ENCODE measurements at regions not wholly inside any gene's neighbourhood (a gene's known extent, or its start where the extent isn't known, plus 50 kb on each side); places are given as distances from the start of the nearest gene placed in this dataset.

DNA sequence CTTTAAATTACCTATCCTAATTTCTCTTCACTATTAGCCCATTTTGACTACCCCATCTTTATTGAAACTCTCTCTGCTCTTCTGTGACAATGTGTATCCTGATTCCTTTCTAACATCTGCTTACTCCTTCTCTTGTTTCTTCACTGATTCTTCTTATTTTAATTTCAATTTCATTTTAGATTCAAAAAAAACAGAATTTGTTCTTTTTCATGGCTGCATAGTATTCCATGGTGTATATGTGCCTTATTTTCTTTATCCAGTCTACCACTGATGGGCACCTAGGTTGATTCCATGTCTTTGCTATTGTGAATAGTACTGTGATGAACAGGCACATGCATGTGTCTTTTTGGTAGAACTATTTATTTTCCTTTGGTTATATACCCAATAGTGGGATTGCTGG lies 120.0 kb upstream of the VAMP7 start:
- Histone ChIP-seq H3K4me3 (ENCODE audit: control insufficient read depth in 2 of 3, extremely low read depth in 1 of 3, insufficient read depth in 2 of 3, low read depth in 1 of 3, low read length in 3 of 3) (no peak overlapping the region), H3K9ac (ENCODE audit: control insufficient read depth, extremely low read depth, insufficient read depth, low read length) (no peak overlapping the region), H3K27me3 (ENCODE audit: control insufficient read depth, extremely low read depth, insufficient read depth, low read length) (no peaks in the 10 kb centered on the region), H3K27ac (ENCODE audit: control insufficient read depth, insufficient read depth, low read length) (no peak overlapping the region), H3K9me1 (ENCODE audit: control insufficient read depth, extremely low read depth, insufficient read depth, low read length) (no peaks in the 10 kb centered on the region), H3K4me1 (ENCODE audit: control insufficient read depth, extremely low read depth, insufficient read depth, low read length) (no peaks in the 10 kb centered on the region), H3K4me2 (ENCODE audit: control insufficient read depth, extremely low read depth, insufficient read depth, low read depth, low read length) (no peak overlapping the region), H3K79me2 (ENCODE audit: control insufficient read depth, insufficient read depth, low read length) (no peaks in the 10 kb centered on the region), H4K20me1 (ENCODE audit: control insufficient read depth, extremely low read depth, insufficient read depth, low read length) (no peaks in the 10 kb centered on the region), H3K36me3 (ENCODE audit: control insufficient read depth in 2 of 2, extremely low read depth in 1 of 2, insufficient read depth in 2 of 2, low read length in 2 of 2) (no peaks in the 10 kb centered on the region), H3K9me3 (ENCODE audit: control insufficient read depth, low read depth, low read length) (no peaks in the 10 kb centered on the region), H2AFZ (ENCODE audit: control insufficient read depth, low read length) (no peak overlapping the region)
- DNase-seq (ENCODE audit: low read depth, low spot score) (no peak), FAIRE-seq (no peak)
- dilution Hi-C loops (cut with MboI; ENCODE audit: extremely low pct_ligation_motif_present, low sequenced_read_pairs) = no loop called here
- TF ChIP-seq, protein P1, sequence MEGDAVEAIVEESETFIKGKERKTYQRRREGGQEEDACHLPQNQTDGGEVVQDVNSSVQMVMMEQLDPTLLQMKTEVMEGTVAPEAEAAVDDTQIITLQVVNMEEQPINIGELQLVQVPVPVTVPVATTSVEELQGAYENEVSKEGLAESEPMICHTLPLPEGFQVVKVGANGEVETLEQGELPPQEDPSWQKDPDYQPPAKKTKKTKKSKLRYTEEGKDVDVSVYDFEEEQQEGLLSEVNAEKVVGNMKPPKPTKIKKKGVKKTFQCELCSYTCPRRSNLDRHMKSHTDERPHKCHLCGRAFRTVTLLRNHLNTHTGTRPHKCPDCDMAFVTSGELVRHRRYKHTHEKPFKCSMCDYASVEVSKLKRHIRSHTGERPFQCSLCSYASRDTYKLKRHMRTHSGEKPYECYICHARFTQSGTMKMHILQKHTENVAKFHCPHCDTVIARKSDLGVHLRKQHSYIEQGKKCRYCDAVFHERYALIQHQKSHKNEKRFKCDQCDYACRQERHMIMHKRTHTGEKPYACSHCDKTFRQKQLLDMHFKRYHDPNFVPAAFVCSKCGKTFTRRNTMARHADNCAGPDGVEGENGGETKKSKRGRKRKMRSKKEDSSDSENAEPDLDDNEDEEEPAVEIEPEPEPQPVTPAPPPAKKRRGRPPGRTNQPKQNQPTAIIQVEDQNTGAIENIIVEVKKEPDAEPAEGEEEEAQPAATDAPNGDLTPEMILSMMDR (optimal IDR thresholded peaks at IDR 0.05 in 1 of 3, IDR thresholded peaks at IDR 0.05 in 1 of 3, conservative IDR thresholded peaks at IDR 0.05 in 1 of 3; ENCODE audit: extremely low read depth in 1 of 3, insufficient read depth in 2 of 3, low read length in 3 of 3) = no peak
- TF ChIP-seq EZH2 (IDR thresholded peaks at IDR 0.05; ENCODE audit: low read length) = no peak

GRCh38 chrX:155757046-155757759 lies 123.9 kb upstream of the VAMP7 start:
- DNase-seq (ENCODE audit: low read depth, low spot score) (no peak), FAIRE-seq (no peak)
- H3K9me3 ChIP-seq (ENCODE audit: control insufficient read depth, low read depth, low read length) = no peaks in the 10 kb centered on the region
- H3K36me3 ChIP-seq (ENCODE audit: control insufficient read depth in 2 of 2, extremely low read depth in 1 of 2, insufficient read depth in 2 of 2, low read length in 2 of 2) = no peaks in the 10 kb centered on the region
- no peak overlapping the region for H3K27ac ChIP-seq (ENCODE audit: control insufficient read depth, insufficient read depth, low read length)
- H2AFZ ChIP-seq (ENCODE audit: control insufficient read depth, low read length) = no peak overlapping the region
- no peaks in the 10 kb centered on the region for H3K27me3 ChIP-seq (ENCODE audit: control insufficient read depth, extremely low read depth, insufficient read depth, low read length)
- dilution Hi-C loops (cut with MboI; ENCODE audit: extremely low pct_ligation_motif_present, low sequenced_read_pairs) = no loop called here
- no peaks in the 10 kb centered on the region for H4K20me1 ChIP-seq (ENCODE audit: control insufficient read depth, extremely low read depth, insufficient read depth, low read length)
- no peak overlapping the region for H3K4me2 ChIP-seq (ENCODE audit: control insufficient read depth, extremely low read depth, insufficient read depth, low read depth, low read length)
- no peak for TF ChIP-seq EZH2 (IDR thresholded peaks at IDR 0.05; ENCODE audit: low read length)
- TF ChIP-seq, protein P1 (optimal IDR thresholded peaks at IDR 0.05 in 1 of 3, IDR thresholded peaks at IDR 0.05 in 1 of 3, conservative IDR thresholded peaks at IDR 0.05 in 1 of 3; ENCODE audit: extremely low read depth in 1 of 3, insufficient read depth in 2 of 3, low read length in 3 of 3) = no peak
- H3K9ac ChIP-seq (ENCODE audit: control insufficient read depth, extremely low read depth, insufficient read depth, low read length) = no peak overlapping the region
- H3K4me3 ChIP-seq (ENCODE audit: control insufficient read depth in 2 of 3, extremely low read depth in 1 of 3, insufficient read depth in 2 of 3, low read depth in 1 of 3, low read length in 3 of 3) = no peak overlapping the region
- no peaks in the 10 kb centered on the region for H3K79me2 ChIP-seq (ENCODE audit: control insufficient read depth, insufficient read depth, low read length)
- no peaks in the 10 kb centered on the region for H3K9me1 ChIP-seq (ENCODE audit: control insufficient read depth, extremely low read depth, insufficient read depth, low read length)
- no peaks in the 10 kb centered on the region for H3K4me1 ChIP-seq (ENCODE audit: control insufficient read depth, extremely low read depth, insufficient read depth, low read length)
